Amygdala (tissue), 56 donors: ENCODE measurements at regions not wholly inside any gene's neighbourhood (a gene's known extent, or its start where the extent isn't known, plus 50 kb on each side); places are given as distances from the start of the nearest gene placed in this dataset.

Experiments used
- DNase-seq, 56 donors: peaks; one replicate each; lab custom pipeline; 2025; lab: John Stamatoyannopoulos, UW

DNA sequence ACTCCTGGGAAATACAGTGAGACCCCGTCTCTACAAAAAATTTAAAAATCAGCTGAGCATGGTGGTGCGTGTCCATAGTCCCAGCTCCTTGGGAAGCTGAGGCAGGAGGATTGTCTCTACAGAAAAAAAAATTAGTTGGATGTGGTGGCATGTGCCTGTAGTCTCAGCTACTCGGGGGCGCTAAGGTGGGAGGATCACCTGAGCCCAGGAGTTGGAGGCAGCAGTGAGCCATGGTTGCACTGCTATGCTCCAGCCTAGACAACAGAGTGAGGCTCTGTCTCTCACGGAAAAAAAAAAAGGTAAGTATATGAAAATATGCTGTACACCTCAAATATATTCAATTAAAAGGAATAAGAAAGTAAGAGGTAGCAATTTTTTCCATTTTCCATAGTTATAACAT, 92.5 kb upstream of the TGIF1 start:
- DNase-seq = no peak

DNA sequence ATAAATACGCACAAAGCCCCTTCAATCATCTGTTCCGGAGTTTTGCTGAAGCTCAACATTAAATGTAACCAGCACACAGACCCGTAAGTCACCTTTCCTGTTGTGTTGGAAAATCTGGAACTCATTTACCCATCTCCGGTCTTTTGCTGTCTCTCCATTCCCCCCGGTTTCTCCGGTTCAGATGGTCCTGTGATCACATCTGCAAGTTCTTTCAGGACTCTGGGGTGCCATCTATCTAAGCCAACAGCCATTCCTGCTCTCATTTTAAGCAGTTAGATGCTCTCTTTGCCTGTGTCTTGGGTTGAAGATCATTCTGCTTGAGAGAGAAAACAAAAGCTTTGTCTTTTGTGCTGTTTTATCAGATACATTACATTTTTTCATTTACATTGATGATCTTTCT, 91.7 kb upstream of the TGIF1 start:
- DNase-seq = no peak

DNA sequence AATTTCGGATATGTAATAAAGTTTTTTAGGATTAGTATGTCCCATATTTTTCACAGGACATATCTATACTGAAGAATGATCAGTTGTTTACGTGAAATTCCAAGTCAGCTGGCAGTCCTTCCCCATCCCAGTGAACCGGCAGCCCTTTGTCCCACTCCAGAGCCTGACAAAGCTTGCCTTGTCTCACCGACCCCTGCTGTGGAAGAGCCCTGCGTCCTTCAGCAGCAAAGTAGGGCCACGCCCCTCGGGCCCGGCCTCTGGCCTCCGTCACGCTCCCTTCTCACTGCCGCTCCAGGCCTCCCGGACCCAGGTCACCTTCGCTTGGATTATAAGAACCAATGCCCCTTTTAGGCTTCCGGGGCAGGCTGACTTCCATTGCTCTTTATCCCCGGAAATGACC, 89.8 kb upstream of the TGIF1 start:
- DNase-seq = peak in 42 of 56 donors; percentile 3 to 68 (median 32)

DNA sequence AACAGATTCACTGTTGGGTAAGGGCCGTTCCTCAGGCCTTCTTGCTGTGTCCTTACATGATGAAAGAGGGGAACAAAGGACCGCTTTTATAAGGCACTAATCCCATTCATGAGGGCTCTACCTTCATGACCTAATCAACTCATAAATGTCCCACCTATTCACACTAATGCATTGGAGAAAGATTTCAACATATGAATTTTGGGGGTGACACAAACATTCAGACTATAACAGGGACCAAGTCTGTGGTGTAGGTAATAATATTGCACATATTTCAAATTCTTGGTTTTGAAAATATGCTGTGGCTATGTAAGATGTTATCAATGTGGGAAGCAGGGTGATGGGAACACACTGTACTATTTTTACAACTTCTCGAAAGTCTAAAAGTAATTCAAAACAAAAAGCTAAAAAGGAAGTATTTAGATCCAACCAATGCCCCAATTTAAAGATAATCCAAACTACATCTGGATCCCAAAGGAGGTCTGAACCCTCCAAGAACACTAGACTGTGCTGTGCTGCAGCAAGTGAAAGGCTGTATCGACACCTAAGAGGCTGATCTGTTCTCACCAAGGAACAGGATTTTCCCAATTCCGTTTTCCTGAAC, 82.4 kb upstream of the TGIF1 start:
- DNase-seq = no peak

DNA sequence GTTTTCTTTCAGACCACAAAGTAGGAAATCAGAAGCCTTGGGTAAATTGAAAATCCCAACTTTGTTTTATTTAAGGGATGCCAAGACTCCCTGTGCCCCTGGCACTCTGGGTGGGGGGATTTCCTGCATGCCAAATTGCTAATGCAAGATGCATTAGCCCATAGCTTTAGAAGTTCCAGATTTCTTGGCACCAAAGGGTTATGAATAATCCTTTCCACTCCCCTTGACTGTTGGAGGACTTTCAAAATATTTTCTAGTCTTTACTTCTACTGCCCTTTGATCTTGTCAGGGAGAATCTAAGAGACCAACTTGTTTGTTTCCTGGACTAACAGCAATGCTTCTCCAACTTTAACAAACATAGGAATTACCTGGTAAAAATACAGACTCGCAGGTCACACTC, 81.8 kb upstream of the TGIF1 start:
- DNase-seq = no peak

DNA sequence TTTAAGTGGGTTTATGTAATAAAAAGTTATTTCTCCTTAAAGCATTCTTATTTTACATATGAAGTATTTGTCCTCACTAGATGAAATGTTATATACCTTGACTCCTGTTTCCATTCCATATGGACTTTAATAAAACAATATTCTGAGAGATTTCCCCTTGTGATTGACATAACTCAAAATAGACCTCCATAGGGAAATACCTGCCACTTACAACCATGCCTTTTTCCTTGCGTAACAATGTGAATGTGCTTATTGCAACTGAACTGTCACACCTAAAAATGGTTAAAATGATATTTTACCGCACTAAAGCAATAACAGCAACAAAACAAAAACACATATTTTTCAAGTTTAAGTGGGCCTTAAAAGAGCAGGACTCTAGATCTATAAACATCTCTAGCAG, 70.3 kb upstream of the TGIF1 start:
- DNase-seq = no peak

DNA sequence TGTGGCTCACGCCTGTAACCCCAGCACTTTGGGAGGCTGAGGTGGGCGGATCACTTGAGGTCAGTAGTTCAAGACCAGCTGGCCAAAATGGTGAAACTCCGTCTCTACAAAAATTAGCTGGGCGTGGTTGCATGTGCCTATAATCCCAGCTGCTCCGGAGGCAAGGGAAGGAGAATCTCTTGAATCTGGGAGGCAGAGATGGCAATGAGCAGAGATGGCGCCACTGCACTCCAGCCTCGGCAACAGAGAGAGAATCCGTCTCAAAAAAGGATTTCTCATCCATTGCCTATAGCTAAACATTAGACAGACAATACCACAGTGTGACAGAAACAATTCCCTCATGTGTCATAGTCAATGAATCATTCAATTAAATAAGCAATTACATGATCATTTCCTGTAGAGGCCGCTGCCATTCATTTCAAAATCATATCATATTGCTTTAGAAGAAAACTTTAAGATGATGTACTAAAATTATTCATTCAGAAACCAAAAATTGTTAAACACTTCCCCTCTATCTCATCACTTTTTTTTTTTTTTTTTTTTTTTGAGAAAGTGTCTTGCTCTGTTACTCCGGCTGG, 69.5 kb upstream of the TGIF1 start:
- no peak for DNase-seq

DNA sequence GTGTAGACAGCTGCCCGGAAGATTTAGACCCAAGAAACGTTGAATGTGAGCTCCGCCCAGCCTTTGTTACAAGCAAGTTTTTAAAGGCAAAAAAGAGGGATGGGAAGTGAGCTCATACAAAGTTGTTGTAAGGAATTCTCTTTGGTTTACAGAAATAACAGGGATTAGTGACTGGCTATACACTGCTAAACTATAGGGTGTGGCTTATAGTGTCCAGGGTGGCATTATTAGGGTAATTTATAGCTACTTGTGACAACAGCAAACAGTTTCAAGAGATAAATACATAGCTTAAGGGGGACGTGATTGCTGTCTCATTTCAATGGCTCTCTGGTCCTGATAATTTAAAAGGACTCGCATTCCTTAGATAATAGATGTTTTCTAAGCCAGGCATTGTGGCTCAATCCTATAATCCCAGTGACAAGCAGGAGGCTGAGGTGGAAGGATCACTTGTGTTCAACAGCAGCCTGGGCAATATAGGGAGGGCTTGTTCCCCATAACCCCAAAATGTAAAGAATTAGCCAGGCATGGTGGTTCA, 66.5 kb upstream of the TGIF1 start:
- DNase-seq = no peak

DNA sequence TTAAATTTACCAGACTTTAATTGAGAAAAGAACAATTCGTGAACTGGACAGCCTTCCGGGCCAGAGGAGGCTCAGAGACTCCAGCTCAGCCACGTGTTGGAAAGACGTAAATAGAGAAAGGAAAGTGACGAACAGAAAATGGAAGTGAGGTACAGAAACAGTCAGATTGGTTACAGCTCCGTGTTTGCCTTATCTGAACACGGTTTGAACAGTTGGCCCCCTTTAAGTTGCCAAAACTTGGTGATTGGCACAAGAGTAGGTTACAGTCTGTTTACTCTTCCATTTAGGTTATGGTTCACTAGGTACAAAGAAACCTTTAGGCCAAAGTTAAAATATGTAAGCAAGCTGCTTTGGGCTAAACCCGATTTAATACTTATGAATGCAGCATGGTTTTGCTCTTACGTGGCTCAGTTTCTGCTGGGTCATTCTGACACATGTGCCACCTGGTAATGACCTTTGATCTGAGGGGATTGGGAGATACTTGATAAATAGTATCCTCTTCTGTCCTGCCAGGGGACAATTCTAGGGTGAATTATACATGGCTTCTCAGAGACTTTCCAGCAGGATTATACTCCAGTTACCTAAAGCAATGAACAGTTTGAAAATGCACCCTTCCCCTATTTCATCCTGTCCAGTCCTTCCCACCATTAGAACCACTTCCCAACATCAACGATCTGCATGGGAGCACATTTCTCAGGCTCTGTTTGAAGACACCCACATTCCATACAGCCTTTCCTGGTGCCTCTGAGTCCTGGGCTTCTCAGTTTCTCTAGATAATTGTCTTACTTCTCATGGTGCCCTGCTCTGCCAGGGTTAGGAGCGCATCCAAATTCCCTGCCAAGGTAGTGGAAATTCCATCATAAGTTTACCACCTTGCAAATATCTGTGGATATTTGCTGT, 65.1 kb upstream of the TGIF1 start:
- DNase-seq = no peak

DNA sequence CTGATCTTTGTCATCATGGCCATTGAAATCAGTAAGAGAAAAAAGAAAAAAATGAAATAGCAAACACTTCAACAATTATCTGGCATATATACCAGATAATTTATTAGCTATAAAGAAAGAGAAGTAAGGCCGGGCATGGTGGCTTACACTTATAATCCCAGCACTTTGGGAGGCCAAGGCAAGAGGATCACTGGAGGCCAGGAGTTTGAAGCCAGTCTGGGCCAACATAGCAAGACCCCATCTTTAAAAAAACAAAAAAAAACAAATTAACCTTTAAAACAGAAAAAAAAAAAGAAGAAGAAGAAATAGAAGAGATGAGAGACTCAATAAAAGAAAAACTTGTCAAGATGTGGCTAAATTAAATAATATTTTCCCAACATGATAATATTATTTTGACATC, 61.6 kb upstream of the TGIF1 start:
- DNase-seq = no peak

DNA sequence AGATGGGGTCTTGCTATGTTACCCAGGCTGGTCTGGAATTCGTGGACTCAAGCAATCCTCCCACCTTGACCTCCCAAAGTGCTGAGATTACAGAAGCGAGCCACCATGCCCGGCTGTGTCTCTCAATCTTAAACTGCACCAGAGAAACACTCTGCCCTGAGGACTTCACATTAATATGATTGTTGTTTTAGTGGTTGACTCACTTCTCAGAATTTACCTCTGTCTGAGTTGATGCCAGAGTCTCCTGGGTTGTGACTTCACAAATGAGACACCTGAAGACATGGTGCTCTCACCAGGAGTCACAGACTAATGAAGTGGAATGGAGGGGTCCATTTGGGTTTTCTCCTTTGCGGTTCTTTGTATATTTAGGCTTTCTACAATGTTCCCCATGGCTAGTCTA, 61.0 kb upstream of the TGIF1 start:
- no peak for DNase-seq

DNA sequence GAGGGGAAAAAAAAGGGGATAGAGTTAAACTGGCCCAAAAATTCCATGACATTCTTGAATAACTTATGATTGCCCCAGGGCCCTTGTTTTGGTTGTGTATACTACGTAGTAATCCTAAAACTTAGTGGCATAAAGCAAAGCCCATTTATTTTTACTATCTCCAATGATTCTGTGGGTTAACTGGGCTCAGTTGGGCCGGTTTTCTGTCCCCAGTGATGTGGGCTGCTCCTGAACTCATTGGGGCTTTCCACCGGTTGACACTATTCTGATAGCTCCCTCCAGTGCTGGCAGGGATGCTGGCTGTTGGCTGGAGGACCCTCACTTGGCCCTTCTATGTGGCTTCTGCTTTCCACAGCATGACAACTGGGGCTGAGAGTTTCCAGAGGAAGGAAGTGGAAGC, 60.0 kb upstream of the TGIF1 start:
- no peak for DNase-seq

DNA sequence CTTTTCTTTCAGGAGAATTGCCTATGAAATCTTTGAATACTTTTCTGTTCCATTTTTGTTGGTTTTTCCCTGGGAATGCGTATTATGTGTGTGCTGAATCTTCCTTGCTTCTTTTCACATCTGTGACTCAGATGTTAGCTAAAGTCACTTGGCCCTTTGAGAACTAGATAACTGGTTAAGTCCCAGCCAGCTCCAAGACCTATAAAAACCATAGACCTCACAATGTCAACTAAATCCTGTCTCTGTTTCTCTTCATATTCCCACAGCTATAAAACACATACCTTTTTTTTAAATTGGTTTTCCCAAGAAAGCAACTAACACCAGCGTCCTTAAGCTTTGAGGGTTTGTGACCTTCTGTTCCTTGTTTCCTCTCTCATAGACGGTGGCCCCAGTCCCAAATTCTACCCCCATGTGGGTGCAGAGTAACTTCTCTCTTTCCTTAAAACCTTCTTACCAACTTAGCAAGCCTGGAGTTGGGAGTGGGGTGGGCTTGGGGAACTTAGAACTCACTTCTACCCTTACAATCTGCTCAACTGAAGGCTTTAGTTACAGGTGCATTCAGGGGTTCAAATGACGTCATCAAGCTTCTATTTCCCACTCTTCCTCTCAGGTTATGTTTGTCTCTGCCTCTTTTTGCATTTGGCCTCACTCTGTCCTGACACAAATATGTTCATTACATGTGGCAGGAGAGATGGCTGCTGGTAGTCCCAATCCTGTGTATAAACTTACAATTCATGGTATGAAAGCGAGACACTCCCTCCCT, 58.1 kb upstream of the TGIF1 start:
- no peak for DNase-seq

DNA sequence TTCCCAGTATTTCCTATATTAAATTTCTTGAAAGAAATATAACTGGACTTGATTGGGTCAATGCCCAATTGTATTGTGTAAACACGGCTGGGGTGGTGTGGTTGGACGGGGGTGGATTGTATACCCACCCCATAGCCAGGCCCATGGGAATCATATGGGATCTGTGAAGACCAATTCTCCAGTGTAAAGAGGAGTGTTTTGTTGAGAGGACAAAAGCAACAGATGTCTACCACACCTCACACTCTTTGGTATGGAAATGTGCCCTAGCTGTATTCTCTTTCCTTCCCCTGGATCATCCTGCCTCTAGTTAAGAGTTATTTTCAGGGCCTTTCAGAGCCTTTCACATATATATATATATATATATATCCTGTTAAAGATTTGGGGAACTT, 57.5 kb upstream of the TGIF1 start:
- no peak for DNase-seq

DNA sequence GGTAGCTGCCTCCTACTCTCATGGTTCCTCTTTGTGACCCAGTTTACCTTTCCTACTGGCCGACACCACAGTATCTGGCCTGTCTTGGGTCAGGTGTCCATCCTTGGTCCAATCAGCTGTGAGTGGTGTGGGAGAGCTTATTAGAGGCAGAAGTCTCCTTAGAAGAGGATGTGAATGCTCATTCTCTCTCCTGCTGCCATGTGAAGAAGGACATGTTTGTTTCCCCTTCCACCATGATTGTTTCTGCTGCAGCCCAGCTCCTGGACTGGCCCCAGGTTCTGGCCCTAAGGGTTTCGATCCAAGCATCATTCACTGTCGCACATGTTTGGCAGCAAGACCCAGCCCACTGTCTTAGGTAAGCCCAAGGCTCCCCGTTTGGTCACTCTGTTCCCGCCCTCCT, 55.3 kb upstream of the TGIF1 start:
- no peak for DNase-seq

DNA sequence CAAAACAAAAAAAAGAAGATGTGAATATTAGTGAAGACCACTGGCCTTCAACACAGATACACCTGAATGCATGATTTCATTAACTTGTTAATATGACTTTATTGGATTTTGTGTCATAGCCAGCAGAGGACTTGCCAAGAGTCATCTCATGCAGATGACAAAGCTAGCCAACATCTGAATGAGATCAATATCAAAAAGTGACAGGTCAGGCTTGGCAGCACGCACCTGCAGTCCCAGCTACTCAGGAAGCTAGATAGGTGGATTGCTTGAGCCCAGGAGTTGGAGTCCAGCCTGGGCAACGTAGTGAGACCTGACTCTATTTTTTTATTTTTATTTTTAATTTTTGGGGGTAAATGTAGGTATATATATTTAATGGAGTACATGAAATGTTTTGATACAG, 54.5 kb upstream of the TGIF1 start:
- DNase-seq = no peak

DNA sequence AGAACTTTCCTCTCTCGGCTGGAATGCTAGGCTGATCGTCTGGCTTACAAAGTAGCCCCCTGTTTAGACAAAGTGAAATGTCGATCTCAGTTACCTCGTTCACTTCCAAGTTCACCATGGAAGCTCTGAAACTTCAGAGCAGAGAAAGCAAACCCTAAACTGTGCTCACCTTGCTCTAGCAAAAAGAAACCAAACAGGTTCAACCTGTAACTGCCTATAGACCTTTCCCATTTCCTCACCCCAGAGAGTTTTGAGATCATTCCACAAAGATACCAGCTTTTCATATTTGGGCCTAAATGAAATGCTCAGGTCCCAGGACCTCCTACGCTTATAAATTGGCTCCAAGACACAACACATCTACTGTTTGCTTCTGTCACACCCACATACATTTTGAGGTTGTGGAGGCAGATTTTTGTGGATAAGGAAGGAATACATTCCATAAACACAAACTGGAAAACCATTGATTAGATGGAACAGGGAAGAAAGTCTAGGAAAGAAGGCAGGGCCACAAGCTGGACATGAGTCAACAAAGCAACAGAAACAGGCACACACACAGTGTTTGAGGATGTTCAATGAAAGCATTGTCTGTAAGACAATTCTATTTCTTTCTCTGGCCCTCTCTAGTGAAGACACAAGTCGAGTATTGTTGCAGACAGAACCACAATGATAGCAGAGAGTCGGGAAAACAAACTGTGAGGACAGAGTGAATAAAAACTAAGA, 52.8 kb upstream of the TGIF1 start:
- peak in 36 of 56 donors; percentile 1 to 88 (median 22) for DNase-seq

DNA sequence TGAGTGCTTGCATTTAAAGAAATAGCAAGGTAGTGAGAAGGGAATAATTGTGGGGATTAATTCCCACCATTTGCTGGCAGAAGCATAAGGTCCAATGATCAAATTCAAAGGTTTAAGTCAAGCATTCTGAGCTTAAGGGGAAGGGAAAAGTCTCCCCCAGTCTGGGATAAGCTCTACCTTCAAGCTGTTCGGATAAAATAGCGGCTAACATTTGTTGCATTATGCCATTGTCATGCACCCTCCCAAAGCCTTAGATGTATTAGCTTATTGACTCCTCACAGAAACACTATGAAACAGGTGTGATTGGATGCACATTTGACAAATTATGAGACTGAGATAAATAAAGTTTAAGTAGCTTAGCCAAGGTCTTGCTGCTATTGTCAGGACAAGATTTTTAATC, 52.2 kb upstream of the TGIF1 start:
- DNase-seq = no peak
